ENCODE measurements at regions not wholly inside any gene's neighbourhood (a gene's known extent, or its start where the extent isn't known, plus 50 kb on each side); places are given as distances from the start of the nearest gene placed in this dataset.
"Not testable (repeated sequence)": the region's sequence is repeated elsewhere in the genome, so short reads cannot be mapped to it uniquely, and the experiment has no call there.

GRCh38 chr12:14032191-14032590 is 50.8 kb upstream of the GRIN2B start:
- not testable (repeated sequence) for DNase-seq

- DNase-seq, result no peak
Measured at GRCh38 chr12:14043776-14044175, 62.4 kb upstream of the GRIN2B start.

DNA sequence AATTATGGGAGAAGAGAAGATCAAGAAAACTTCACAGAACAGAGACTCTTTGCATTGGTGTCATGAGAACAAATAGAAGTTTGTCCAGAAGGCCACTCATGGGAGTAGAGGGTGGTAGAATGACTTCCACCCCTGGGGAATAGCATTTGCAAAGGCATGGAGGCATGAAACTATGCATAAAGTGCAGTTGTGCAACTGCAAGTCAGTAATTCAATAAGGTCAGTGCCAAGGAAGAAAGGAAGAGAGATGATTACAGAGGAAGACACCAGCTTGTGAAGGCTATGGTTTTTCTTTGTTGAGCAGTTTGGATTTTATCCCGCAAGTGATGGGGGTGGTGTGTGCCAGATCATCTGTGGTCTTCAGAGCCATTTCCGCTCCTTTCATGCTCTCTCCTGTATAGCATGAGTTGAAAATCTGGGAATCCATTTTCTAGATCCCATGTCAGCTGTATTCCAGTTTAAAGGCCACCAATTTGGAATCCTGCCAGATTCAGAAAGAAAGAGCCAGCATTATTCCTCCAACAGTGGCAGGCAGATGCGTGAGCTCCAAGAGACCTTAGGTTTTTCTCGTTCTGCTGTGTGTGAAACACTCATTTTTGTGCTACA is 67.6 kb upstream of the GRIN2B start:
- no peak for DNase-seq

- no peak for DNase-seq
Measured at GRCh38 chr12:14057895-14058294, 76.5 kb upstream of the GRIN2B start.

DNA sequence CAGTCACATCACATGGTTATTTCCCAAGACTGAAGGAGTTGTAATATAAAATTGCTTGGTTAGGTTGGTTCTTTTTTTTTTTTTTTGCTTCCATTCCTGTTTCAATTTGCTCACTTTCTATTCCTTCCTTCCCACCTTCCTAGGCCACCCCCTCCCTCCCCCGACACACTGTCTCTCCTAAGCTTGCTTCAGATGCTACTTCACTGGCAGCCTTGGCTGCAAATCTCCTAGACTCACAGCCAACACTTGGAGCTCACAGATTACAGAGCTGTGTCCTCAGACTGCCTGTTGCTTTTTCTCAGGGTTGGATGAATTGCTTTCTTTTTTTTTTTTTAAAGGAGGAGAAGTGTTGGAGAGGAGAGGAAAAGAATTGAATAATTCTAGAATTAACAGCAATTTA is 77.3 kb upstream of the GRIN2B start:
- DNase-seq, result no peak

- DNase-seq, result no peak
Measured at GRCh38 chr12:14059548-14059947, 78.1 kb upstream of the GRIN2B start.

GRCh38 chr12:14065616-14066015 is 84.2 kb upstream of the GRIN2B start:
- no peak for DNase-seq

GRCh38 chr12:14066021-14066420 is 84.6 kb upstream of the GRIN2B start:
- no peak for DNase-seq

GRCh38 chr12:14068961-14069360 is 87.6 kb upstream of the GRIN2B start:
- no peak for DNase-seq

GRCh38 chr12:14071833-14072232 is 90.4 kb upstream of the GRIN2B start:
- DNase-seq, result no peak

GRCh38 chr12:14072987-14073386 is 91.6 kb upstream of the GRIN2B start:
- no peak for DNase-seq

- DNase-seq, result no peak
Measured at GRCh38 chr12:14075797-14076393, 94.5 kb upstream of the GRIN2B start.

GRCh38 chr12:14076538-14076937 is 95.1 kb upstream of the GRIN2B start:
- no peak for DNase-seq

- no peak for DNase-seq
Measured at GRCh38 chr12:14086838-14087237, 105.4 kb upstream of the GRIN2B start.

DNA sequence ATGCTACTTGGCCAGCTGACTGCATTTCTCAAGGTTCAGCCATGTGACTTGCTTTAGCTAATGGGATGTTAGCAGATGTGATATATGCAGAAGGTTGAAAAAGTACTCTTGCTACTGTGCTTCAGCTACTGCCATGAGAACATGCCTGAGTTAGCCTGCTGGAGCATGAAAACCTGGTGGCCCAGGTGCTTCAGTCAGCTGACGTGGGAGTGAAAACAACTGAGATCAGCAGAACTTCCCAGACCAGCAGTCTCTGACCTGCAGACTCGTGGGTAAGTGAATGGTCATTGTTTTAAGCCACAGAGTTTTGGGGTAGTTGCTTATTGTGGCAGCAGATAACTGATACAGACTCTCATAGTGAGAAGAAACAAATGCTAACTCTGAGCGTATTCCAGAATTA is 118.6 kb upstream of the GRIN2B start:
- no peak for DNase-seq

- not testable (repeated sequence) for DNase-seq
Measured at GRCh38 chr12:14101556-14101955, 120.2 kb upstream of the GRIN2B start.

DNA sequence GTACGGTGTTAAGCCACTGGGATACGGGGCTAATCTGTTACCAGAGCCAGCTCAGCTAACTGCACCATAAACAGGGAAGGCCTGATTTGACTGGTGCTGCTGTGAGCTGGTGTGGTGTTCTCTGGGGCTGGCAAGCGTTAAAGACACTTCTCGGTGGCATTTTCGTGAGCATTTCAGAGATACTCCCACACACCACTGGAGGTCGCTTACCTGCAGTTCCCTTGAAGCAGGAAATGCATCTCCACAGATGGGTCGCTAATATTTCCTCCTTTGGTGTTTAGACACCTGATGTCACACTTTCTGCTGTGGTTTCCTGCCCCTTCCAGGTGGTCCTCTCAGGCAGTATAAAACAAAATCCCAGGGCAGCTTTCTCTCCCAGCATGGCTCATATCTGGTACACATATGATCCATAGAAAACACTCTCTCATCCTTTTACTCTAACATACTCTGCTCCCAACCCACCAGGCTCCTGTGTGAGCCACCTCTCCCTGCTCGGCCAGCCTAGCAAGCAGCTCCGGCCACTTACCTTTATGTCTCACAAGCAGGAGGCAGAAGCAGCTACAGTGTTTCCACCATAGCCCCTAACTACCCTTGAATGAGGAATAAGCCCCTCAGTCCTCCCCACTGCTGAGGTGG is 129.9 kb upstream of the GRIN2B start:
- DNase-seq, result no peak

GRCh38 chr12:14113031-14113430 is 131.6 kb upstream of the GRIN2B start:
- no peak for DNase-seq

GRCh38 chr12:14126692-14127091 is 145.3 kb upstream of the GRIN2B start:
- DNase-seq, result no peak

DNA sequence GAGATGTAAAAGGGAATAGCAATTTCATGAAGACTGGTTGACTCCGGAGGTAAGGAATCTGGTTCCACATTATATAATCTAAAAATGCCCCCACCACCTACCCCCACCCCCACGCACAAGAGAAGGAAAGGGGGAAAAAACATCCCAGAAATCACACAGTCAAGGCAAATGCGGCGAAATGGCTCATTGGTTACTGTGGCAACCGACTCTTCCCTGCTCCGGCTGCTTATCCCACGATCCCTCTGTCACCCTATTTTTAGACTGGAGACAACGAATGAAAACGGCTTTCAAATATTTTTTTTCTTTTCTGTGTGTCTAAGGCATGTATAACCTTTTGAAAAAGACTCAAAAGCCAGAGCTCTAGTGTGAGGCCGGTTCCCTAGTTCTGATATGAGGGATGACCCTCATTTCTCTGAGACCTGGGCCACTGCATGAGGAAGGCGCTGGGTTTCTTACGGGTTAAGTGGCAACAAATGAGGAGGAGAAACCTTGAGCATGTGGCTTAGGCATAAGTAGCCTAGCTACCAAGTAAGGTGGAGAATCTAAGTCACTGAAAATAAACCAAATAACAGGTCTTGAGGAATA is 148.3 kb upstream of the GRIN2B start:
- no peak for DNase-seq

GRCh38 chr12:14135996-14136395 is 154.6 kb upstream of the GRIN2B start:
- no peak for DNase-seq

DNA sequence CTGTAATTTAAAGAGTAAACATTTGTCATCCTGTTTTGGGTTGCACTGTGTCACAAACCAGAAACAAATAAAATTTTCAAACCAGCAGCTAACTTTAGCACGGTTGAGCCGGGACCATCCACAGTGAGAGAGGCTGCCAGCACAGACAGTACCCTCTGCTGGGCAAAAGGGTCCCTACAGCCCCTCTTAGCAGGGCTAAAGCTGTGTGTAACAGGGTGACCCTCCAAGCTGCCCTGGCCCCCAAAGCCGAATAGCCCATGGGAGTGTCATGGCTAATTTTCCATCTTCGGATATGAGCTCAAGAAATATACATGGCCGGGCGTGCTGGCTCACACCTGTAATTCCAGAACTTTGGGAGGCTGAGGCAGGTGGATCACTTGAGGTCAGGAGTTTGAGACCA is 157.1 kb upstream of the GRIN2B start:
- DNase-seq, result peak; percentile 4

- DNase-seq, result no peak
Measured at GRCh38 chr12:14148489-14149270, 167.3 kb upstream of the GRIN2B start.

All from stimulated activated CD4-positive, alpha-beta T cell treated with anti-CD3 and anti-CD28 coated beads, Interleukin-15, amount 100 ng/mL, for 24 hours (primary cell).